CD4-positive, alpha-beta memory T cell (primary cell): ENCODE measurements at regions not wholly inside any gene's neighbourhood (a gene's known extent, or its start where the extent isn't known, plus 50 kb on each side); places are given as distances from the start of the nearest gene placed in this dataset. TPM values are rescaled to one million over a fixed set of nuclear protein-coding genes. Genes with fewer than 3 reads are reported as not detected.

Experiments
- CTCF ChIA-PET: fragments of 350-600 bp; sonication (Branson Sonifier 250); formaldehyde crosslinking; loops from one replicate; lab custom pipeline; 2021; ENCODE audit warnings: inconsistent platforms; ENCODE audit not compliant: partially characterized antibody; lab: Charles Lee
- POLR2A ChIA-PET: fragments of 350-600 bp; sonication (Branson Sonifier 250); formaldehyde crosslinking; loops from one replicate; lab custom pipeline; 2021; ENCODE audit not compliant: partially characterized antibody; lab: Charles Lee
- DNase-seq, 5 donors: peaks; one replicate each; pipeline versions ENCODE4 v3.0.0 to v3.0.0-alpha.2; 2020 to 2022; ENCODE audit warnings: mixed read lengths in 1 of 5
- H3K27ac ChIP-seq: one replicate; pipeline ENCODE4 v1.7.0; 2013; ENCODE audit warnings: low read depth, low read length
- H3K27me3 ChIP-seq: 2 replicates; pipeline ENCODE4 v1.7.0; 2013; ENCODE audit warnings: mild to moderate bottlenecking, low read length, moderate library complexity; ENCODE audit not compliant: insufficient read depth
- H3K36me3 ChIP-seq: 2 replicates; pipeline ENCODE4 v1.7.0; 2013; ENCODE audit warnings: mild to moderate bottlenecking, low read length, moderate library complexity; ENCODE audit not compliant: insufficient read depth
- H3K4me1 ChIP-seq: 2 replicates; pipeline ENCODE4 v1.7.0; 2013; ENCODE audit warnings: mild to moderate bottlenecking, low read length, moderate library complexity; ENCODE audit not compliant: insufficient read depth
- H3K4me3 ChIP-seq, 2 donors: one replicate each; pipeline ENCODE4 v1.7.0; 2013; ENCODE audit warnings: low read length in 2 of 2, mild to moderate bottlenecking in 1 of 2
- H3K9me3 ChIP-seq, 2 donors: one replicate each; pipeline ENCODE4 v1.7.0; 2013; ENCODE audit warnings: low read length in 2 of 2, control low read depth in 1 of 2; ENCODE audit not compliant: control insufficient read depth in 1 of 2
- H3K27ac Mint-ChIP-seq, 7 donors: one replicate each; pipeline ENCODE4 v1.8.0; 2020 to 2021; ENCODE audit warnings: mixed read lengths in 7 of 7, mild to moderate bottlenecking in 6 of 7, inconsistent platforms in 3 of 7, moderate library complexity in 3 of 7
- H3K27me3 Mint-ChIP-seq, 2 donors: one replicate each; pipeline ENCODE4 v1.8.0; 2020 to 2021; ENCODE audit warnings: mixed read lengths in 2 of 2
- H3K36me3 Mint-ChIP-seq, 2 donors: one replicate each; pipeline ENCODE4 v1.8.0; 2020 to 2021; ENCODE audit warnings: mixed read lengths in 2 of 2, inconsistent platforms in 1 of 2, mild to moderate bottlenecking in 1 of 2
- H3K4me1 Mint-ChIP-seq, 4 donors: one replicate each; pipeline ENCODE4 v1.8.0; 2020 to 2021; ENCODE audit warnings: mixed read lengths in 4 of 4, mild to moderate bottlenecking in 1 of 4
- H3K4me3 Mint-ChIP-seq, 8 donors: one replicate each; pipeline ENCODE4 v1.8.0; 2020 to 2021; ENCODE audit warnings: mixed read lengths in 8 of 8, mild to moderate bottlenecking in 7 of 8, moderate library complexity in 6 of 8, inconsistent platforms in 3 of 8
- H3K9me3 Mint-ChIP-seq, 8 donors: one replicate each; pipeline ENCODE4 v1.8.0; 2020 to 2021; ENCODE audit warnings: mixed read lengths in 8 of 8, mild to moderate bottlenecking in 5 of 8, inconsistent platforms in 3 of 8, moderate library complexity in 1 of 8
- intact Hi-C: fragments of 100-400 bp; cut with micrococcal nuclease; formaldehyde crosslinking; loops from one replicate; pipeline ENCODE4 v1.15.1; 2023
- microRNA-seq: library from miRNA; unstranded; fragments of <30 nt; microRNA quantifications from one replicate; pipeline ENCODE4 v1.2.0, GENCODE V29; 2021; ENCODE audit warnings: borderline replicate concordance, borderline number of aligned reads, borderline microRNAs expressed, mixed read lengths

DNA sequence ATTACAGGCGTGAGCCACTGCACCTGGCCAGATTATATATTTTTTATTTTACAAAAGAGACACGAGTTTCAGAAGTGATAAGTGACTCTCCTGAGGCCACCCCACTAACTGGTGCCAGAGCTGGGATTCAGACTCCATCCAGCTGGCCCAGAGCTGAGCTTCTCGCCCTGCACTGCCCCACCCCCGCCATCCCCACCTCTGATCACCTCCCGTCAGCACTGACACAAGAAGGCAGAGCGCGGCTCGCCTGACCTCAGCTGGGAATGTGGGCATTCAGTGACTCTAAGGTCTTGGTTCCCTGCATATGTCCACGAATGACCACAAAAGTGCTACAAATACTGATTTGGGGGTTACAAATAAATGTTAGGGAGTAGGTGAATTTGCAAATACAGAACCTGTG lies 56.1 kb upstream of the GALNT15 start:
- Histone ChIP-seq H3K4me1 (no peaks in the 10 kb centered on the region), H3K27ac (no peak overlapping the region), H3K9me3 (no peaks in the 10 kb centered on the region), H3K36me3 (no peaks in the 10 kb centered on the region), H3K4me3 (no peak overlapping the region), H3K27me3 (no peaks in the 10 kb centered on the region)
- Mint-ChIP-seq H3K27ac (no peak overlapping the region), H3K9me3 (peaks cover 0 to 3% (median 0%) of the 10 kb centered on the region in 8 donors), H3K4me3 (no peak overlapping the region), H3K27me3 (peaks cover 0 to 4% of the 10 kb centered on the region in 2 donors), H3K4me1 (no peaks in the 10 kb centered on the region), H3K36me3 (no peaks in the 10 kb centered on the region)
- no peak for DNase-seq
- CTCF ChIA-PET: no interaction called here
- POLR2A ChIA-PET: no interaction called here
- intact Hi-C loops: no loop called here

DNA sequence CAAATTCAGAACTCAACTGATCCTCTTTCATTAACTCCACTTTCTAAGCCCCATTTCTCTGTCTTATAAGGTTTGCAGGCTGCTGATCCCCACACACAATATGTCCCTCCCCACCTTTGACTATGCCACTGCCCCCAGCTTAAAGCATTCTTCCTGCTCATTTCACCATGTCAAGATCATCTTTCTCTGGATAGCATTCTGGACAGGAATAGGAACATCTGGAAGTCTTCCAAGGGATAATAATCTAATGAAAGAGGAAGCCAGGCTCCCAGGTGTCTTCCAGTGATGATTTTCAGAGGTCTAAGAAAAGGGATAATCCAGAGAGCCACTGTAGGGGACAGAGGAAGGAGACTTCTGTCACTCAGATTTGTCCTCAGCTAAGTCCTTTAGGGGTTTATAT lies 54.6 kb upstream of the GALNT15 start:
- ChIA-PET POLR2A (no interaction called here), CTCF (interaction anchor here (1.4 kb wide), 1 partner anchor 10 kb away, joined by 3 read pairs; no protein-coding TSS in a partner anchor)
- intact Hi-C loops: no loop called here
- H3K27ac Mint-ChIP-seq: no peak overlapping the region
- H3K36me3 Mint-ChIP-seq: no peaks in the 10 kb centered on the region
- H3K27me3 Mint-ChIP-seq: peaks cover 0 to 4% of the 10 kb centered on the region in 2 donors
- no peaks in the 10 kb centered on the region for H3K9me3 ChIP-seq
- no peak overlapping the region for H3K27ac ChIP-seq
- no peak for DNase-seq
- no peaks in the 10 kb centered on the region for H3K9me3 Mint-ChIP-seq
- H3K4me1 ChIP-seq: no peaks in the 10 kb centered on the region
- no peak overlapping the region for H3K4me3 ChIP-seq
- no peaks in the 10 kb centered on the region for H3K27me3 ChIP-seq
- H3K36me3 ChIP-seq: no peaks in the 10 kb centered on the region
- no peak overlapping the region for H3K4me3 Mint-ChIP-seq
- H3K4me1 Mint-ChIP-seq: no peaks in the 10 kb centered on the region

DNA sequence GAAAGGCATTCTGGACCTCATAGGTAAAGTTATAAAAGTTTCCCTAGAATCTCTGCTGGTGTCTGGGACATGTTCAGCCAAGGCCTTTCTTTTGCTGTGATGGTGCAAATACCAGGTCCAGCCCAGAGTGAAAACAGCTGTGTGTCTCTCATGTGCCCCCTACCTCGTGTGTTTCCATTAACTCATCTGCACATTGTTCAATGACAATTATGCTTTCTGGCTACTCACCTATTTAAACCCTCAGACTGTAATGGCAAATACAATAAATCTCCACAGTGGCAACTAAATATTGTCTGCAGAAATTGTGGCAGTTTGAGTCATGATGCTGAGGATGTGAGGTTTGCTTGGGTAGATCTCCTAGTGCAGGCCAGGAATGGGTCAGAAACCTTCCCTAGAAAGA lies 53.1 kb upstream of the GALNT15 start:
- ChIA-PET CTCF (no interaction called here), POLR2A (no interaction called here)
- Histone ChIP-seq H3K27me3 (no peaks in the 10 kb centered on the region), H3K4me1 (no peaks in the 10 kb centered on the region), H3K4me3 (no peak overlapping the region), H3K9me3 (no peaks in the 10 kb centered on the region), H3K27ac (no peak overlapping the region), H3K36me3 (no peaks in the 10 kb centered on the region)
- Mint-ChIP-seq H3K27ac (no peak overlapping the region), H3K27me3 (peaks cover 2 to 4% of the 10 kb centered on the region in 2 donors), H3K4me3 (no peak overlapping the region), H3K4me1 (no peaks in the 10 kb centered on the region), H3K9me3 (no peaks in the 10 kb centered on the region), H3K36me3 (no peaks in the 10 kb centered on the region)
- no peak for DNase-seq
- intact Hi-C loops: no loop called here

DNA sequence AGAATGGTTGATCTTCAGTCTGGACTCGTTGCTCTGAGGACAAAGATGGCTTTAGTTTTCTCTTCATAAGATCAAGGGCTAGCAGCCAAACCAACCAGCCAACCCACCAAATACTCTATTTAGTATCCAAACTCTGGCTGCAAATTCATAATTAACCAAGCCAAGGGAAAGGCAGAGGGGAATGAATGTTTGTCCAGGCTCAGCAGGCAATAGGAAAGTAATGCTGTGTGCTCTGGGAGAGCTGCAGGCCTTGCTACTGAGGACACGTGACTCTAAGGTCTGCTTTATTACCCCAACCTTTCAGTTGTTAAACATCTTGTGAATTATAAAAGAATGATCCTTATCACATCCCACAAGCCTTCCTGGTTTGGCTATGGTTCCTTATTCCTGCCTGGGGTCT lies 52.3 kb upstream of the GALNT15 start:
- H3K4me1 Mint-ChIP-seq: no peaks in the 10 kb centered on the region
- no peak for DNase-seq
- POLR2A ChIA-PET: no interaction called here
- no peaks in the 10 kb centered on the region for H3K9me3 ChIP-seq
- no peaks in the 10 kb centered on the region for H3K4me1 ChIP-seq
- H3K27me3 Mint-ChIP-seq: peaks cover 2 to 4% of the 10 kb centered on the region in 2 donors
- no peak overlapping the region for H3K4me3 ChIP-seq
- no peak overlapping the region for H3K27ac ChIP-seq
- no peaks in the 10 kb centered on the region for H3K36me3 ChIP-seq
- intact Hi-C loops: no loop called here
- H3K36me3 Mint-ChIP-seq: no peaks in the 10 kb centered on the region
- no peaks in the 10 kb centered on the region for H3K27me3 ChIP-seq
- CTCF ChIA-PET: no interaction called here
- no peak overlapping the region for H3K27ac Mint-ChIP-seq
- no peak overlapping the region for H3K4me3 Mint-ChIP-seq
- no peaks in the 10 kb centered on the region for H3K9me3 Mint-ChIP-seq

DNA sequence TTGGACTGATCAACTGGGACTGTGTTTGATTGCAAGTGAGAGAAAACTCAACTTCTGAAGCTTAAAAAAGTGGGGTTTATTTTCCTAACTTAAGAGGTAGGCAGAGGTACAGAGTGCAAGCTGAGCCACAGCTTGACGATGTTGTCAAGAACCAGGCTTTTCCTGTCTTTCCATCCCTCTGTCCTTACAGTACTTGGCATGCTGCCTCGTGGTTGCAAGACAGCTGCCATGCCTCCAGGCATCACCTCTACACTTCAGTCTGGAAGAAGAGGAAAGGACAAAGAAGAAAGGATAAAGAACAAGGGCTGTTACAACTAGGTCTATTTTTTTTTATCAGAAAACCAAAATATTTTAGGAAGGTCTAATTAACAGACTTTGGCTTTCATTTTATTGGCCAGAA lies 51.8 kb upstream of the GALNT15 start:
- no peaks in the 10 kb centered on the region for H3K36me3 Mint-ChIP-seq
- H3K4me1 Mint-ChIP-seq: no peaks in the 10 kb centered on the region
- H3K4me3 Mint-ChIP-seq: no peak overlapping the region
- no peak for DNase-seq
- peaks cover 2 to 4% of the 10 kb centered on the region in 2 donors for H3K27me3 Mint-ChIP-seq
- H3K27ac ChIP-seq: no peak overlapping the region
- no peak overlapping the region for H3K4me3 ChIP-seq
- no peak overlapping the region for H3K27ac Mint-ChIP-seq
- no peaks in the 10 kb centered on the region for H3K9me3 Mint-ChIP-seq
- H3K36me3 ChIP-seq: no peaks in the 10 kb centered on the region
- intact Hi-C loops: no loop called here
- ChIA-PET POLR2A (no interaction called here), CTCF (no interaction called here)
- no peaks in the 10 kb centered on the region for H3K9me3 ChIP-seq
- H3K27me3 ChIP-seq: no peaks in the 10 kb centered on the region
- H3K4me1 ChIP-seq: no peaks in the 10 kb centered on the region

DNA sequence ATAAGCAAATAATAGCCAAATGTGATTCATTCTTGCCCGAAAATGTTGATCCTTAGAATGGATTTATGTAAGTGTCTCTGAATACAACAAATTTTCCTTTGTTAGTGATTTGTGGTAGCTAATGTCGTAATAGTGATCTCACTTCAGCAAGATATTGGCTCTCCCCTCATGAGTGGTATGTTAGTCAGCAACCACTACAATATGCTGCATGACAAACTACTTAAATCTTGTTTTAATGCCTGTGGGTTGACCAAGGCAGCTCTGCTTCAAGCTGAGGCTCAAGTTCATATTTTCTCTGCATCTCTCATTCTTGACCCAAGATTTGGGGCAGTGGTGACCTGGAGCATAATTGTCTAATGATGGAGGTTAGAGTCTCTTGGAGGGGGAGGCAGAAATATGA lies 49.8 kb upstream of the GALNT15 start:
- ChIA-PET CTCF (no interaction called here), POLR2A (no interaction called here)
- Mint-ChIP-seq H3K36me3 (no peaks in the 10 kb centered on the region), H3K27me3 (peaks cover 4% of the 10 kb centered on the region in 2 donors), H3K4me3 (no peak overlapping the region), H3K9me3 (no peaks in the 10 kb centered on the region), H3K27ac (no peak overlapping the region), H3K4me1 (peaks cover 0 to 2% (median 0%) of the 10 kb centered on the region in 4 donors)
- Histone ChIP-seq H3K36me3 (no peaks in the 10 kb centered on the region), H3K4me3 (no peak overlapping the region), H3K27me3 (no peaks in the 10 kb centered on the region), H3K27ac (no peak overlapping the region), H3K4me1 (no peaks in the 10 kb centered on the region), H3K9me3 (no peaks in the 10 kb centered on the region)
- no peak for DNase-seq
- intact Hi-C loops: no loop called here

Small RNAs in the stretch of these regions (microRNA-seq; reads per million reads assigned to microRNA genes)
- not detected for gene MIR563
